Adipocyte (in vitro differentiated cells): ENCODE measurements at regions not wholly inside any gene's neighbourhood (a gene's known extent, or its start where the extent isn't known, plus 50 kb on each side); places are given as distances from the start of the nearest gene placed in this dataset.

ENCODE experiments used
- DNase-seq: peaks from one replicate; pipeline ENCODE4 v3.0.0-alpha.2; 2015; ENCODE audit warnings: low read depth
- H3K27me3 ChIP-seq: replicated peaks from 2 replicates; pipeline ENCODE4 v1.7.0; 2013; ENCODE audit warnings: mild to moderate bottlenecking, low read length, moderate library complexity; ENCODE audit not compliant: control insufficient read depth, insufficient read depth
- H3K36me3 ChIP-seq: 2 replicates; pipeline ENCODE4 v1.7.0; 2013; ENCODE audit warnings: low read length, mild to moderate bottlenecking, moderate library complexity; ENCODE audit not compliant: control insufficient read depth, insufficient read depth, severe bottlenecking
- H3K4me1 ChIP-seq: 2 replicates; pipeline ENCODE4 v1.7.0; 2013; ENCODE audit warnings: mild to moderate bottlenecking, low read length, moderate library complexity; ENCODE audit not compliant: control insufficient read depth, insufficient read depth
- H3K4me3 ChIP-seq: 2 replicates; pipeline ENCODE4 v1.7.0; 2013; ENCODE audit warnings: mild to moderate bottlenecking, low read length, moderate library complexity
- H3K9ac ChIP-seq: 2 replicates; pipeline ENCODE4 v1.7.0; 2013; ENCODE audit warnings: mild to moderate bottlenecking, low read length, moderate library complexity
- H3K9me3 ChIP-seq: 2 replicates; pipeline ENCODE4 v1.7.0; 2013; ENCODE audit warnings: mild to moderate bottlenecking, low read length, moderate library complexity; ENCODE audit not compliant: control insufficient read depth

DNA sequence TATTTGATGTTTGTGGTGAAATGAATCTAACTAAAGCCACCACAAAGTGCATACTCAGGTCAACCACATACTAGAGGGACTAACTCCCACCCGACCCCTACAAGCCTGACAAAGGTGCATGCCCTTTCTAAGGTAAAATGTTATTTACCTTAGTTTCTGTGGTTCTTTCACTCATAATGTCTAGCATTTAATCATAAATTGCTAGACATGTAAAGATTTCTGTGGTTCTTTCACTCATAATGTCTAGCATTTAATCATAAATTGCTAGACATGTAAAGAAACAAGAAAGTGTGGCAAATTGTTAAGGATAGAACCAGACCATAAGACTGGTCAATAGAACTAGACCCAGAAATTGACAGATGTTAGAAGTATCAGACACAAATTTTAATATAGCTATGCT is 193.0 kb upstream of the PBX1 start:
- no peaks in the 10 kb centered on the region for H3K36me3 ChIP-seq
- no peak overlapping the region for H3K4me3 ChIP-seq
- no peak for DNase-seq
- H3K9ac ChIP-seq = no peak overlapping the region
- H3K27me3 ChIP-seq = no peaks in the 10 kb centered on the region
- H3K4me1 ChIP-seq = no peaks in the 10 kb centered on the region
- peaks cover 34% of the 10 kb centered on the region for H3K9me3 ChIP-seq

DNA sequence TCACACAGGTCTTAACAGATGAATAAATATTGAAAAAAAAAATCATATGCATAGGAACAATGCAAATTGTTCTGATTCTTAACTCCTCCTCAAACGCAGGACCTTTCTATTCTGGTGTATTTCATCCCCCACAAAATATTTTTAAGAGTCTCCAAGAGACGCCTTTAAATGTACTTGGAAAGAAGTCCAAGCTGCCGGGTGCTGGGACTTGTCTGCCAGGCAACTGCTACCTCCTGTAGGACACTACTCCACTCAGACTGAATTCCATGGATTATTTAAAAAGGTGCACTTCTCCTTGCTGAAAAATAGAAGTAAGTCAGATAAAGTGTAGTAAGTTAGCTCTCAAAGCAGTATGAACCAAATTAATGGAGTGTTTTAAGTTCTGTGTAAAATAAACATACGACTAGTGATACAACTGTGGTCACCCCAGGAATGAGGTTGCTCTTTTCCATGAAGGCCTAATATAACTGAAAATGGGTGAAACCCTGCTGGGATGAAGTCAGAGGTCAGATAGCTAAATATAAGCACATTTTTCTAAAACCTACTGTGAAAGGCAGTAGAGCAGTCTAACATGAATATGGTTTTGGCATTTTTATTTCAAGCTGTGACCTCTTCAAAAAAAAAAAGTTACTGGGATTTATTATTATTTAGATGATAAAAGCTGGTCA is 189.2 kb upstream of the PBX1 start:
- no peak for DNase-seq
- no peak overlapping the region for H3K9ac ChIP-seq
- H3K36me3 ChIP-seq = no peaks in the 10 kb centered on the region
- no peak overlapping the region for H3K4me3 ChIP-seq
- no peaks in the 10 kb centered on the region for H3K4me1 ChIP-seq
- peaks cover 64% of the 10 kb centered on the region for H3K9me3 ChIP-seq
- no peaks in the 10 kb centered on the region for H3K27me3 ChIP-seq

DNA sequence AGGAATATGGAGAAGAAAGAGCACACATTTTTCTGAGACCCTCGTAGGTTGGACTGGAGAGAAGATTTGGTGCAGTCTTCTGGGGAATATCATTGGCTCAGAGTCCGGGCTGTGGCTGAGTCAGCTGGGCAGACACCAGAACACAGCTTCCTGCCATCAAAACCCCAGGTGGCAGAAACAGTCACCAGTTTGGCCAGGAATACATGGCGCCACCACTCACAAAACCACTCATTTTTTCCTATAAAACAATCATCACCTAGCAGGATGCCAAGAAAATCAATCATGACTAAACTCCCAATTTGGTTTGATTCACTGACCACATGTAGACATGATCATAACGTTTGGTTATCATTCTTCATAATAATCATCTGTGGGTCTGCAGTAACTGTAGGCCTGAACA is 178.1 kb upstream of the PBX1 start:
- Histone ChIP-seq H3K4me1 (peaks cover 15% of the 10 kb centered on the region), H3K27me3 (no peaks in the 10 kb centered on the region), H3K4me3 (no peak overlapping the region), H3K9me3 (no peaks in the 10 kb centered on the region), H3K9ac (no peak overlapping the region), H3K36me3 (no peaks in the 10 kb centered on the region)
- DNase-seq = no peak

DNA sequence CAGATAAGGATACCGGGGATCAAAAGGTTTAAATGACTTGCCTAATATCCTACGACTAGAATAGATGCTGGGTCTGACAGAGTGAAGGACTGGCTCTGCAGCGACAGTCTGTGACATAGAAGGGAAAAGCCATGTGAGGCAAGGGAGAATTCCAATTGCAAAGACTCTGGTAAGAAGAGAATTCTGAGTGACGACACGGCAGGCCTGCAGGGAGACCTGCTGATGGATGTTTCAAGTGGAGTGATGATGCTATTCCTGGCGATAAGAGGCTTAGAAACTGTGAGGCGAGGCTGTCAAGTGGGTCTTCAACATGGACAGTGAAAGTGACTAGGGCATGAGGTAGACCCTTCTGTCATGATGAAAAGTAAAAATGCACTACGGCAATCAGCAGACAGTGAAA is 176.6 kb upstream of the PBX1 start:
- Histone ChIP-seq H3K4me3 (no peak overlapping the region), H3K9me3 (no peaks in the 10 kb centered on the region), H3K4me1 (peaks cover 15% of the 10 kb centered on the region), H3K9ac (no peak overlapping the region), H3K27me3 (no peaks in the 10 kb centered on the region), H3K36me3 (no peaks in the 10 kb centered on the region)
- DNase-seq = no peak

DNA sequence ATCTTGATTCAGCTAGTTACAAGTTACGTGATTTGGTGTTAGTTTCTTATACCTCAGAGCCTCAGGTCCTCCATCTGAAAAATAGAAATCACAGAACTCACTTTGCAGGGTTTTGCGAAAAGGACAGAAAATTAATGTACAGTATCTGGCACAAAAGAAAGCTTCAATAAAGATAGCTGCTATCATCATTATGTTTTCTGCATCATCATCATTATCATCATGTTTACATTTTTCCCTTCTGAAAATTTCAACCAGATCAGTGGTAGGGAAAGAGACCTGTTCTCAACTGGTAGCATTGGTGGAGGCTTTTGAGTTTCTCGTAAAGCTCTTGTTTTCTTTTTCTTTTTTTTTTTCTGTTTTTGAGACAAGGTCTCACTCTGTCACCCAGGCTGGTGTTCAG is 174.7 kb upstream of the PBX1 start:
- Histone ChIP-seq H3K9me3 (no peaks in the 10 kb centered on the region), H3K36me3 (no peaks in the 10 kb centered on the region), H3K4me1 (peaks cover 15% of the 10 kb centered on the region), H3K4me3 (no peak overlapping the region), H3K9ac (no peak overlapping the region), H3K27me3 (no peaks in the 10 kb centered on the region)
- DNase-seq = no peak

DNA sequence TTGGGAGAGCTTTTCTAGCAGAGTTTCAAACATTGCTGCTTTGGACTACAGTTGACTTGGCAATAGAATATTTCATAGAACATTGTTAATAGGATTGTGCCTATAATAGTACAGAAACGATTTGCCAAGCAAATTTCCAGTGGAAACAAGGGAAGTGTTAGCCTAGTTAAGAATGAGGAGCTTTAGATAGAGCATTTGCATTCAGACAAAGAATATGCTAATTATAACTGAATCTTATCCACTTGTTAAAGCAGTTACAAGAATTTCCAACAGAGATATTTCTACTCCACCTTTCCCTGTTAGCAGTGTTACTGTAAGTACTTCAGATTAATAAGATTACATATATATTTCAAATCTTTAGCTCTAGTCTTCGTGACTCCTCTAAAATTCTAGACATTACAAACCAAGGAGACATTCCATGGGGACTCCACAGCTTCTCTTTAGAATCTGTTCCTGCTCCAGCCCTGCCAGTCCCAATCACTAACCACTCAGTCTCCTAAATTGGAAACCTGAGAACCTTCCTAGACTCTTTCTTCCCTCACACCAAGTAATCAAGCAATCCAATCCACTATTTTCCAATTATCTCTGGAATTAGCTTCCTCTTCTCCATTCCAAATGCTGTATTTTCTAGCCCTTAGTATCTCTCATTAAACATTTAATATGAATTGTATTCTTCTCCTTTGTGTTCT is 141.8 kb upstream of the PBX1 start:
- Histone ChIP-seq H3K9ac (no peak overlapping the region), H3K9me3 (no peaks in the 10 kb centered on the region), H3K4me3 (no peak overlapping the region), H3K4me1 (no peaks in the 10 kb centered on the region), H3K36me3 (no peaks in the 10 kb centered on the region), H3K27me3 (no peaks in the 10 kb centered on the region)
- no peak for DNase-seq

DNA sequence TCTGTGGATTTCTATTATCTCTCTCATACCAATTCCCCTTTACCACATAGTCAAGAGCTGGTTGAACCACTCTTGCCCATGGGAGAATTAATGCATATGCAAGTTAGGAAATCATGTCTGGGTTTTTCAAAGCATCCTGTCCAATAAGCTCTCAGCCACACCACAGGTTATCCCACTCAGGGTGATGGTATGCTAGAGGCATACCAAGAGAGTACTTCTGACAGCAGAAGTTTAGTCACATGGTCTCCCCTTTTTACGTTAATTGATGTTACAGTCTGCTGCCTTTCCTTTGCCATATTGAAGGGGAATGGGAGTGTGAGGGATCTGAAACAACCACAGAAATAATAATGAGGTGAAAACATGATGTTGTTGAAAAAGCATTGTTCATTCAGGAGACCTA is 135.8 kb upstream of the PBX1 start:
- Histone ChIP-seq H3K36me3 (no peaks in the 10 kb centered on the region), H3K4me3 (no peak overlapping the region), H3K4me1 (no peaks in the 10 kb centered on the region), H3K9ac (no peak overlapping the region), H3K27me3 (no peaks in the 10 kb centered on the region), H3K9me3 (no peaks in the 10 kb centered on the region)
- no peak for DNase-seq

DNA sequence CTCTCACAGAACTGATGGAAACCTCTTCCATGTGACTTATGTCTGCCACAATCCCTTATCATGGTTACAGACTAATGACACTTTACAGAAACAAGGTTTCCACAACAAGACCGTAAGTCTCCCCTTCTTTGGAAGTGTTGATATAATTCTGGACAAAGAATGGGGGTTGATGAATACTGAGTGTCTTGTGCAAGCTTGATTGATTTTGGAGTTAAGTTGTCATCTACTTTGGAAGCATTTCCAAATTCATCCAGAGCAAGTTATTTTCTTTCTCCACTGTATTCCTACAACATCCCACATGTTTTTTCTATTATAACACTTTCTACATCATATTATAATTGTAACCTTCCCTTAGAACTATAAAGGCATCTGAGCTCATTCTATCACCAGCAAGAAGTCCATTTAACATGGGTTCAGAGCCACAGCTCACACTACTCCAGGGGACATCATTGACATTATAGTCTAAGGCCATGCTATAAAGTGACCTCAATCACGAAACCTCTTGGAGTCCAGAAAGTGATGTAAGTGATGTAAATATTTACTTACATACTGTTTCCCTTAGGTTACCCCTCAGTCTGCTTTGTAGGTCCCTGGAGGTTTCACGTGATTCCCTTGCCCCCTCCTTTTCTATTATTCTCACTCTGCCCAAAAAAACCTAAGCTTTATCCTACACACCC is 125.7 kb upstream of the PBX1 start:
- Histone ChIP-seq H3K9me3 (peaks cover 4% of the 10 kb centered on the region), H3K4me3 (no peak overlapping the region), H3K9ac (no peak overlapping the region), H3K27me3 (peaks cover 2% of the 10 kb centered on the region), H3K36me3 (no peaks in the 10 kb centered on the region), H3K4me1 (peaks cover 4% of the 10 kb centered on the region)
- no peak for DNase-seq

DNA sequence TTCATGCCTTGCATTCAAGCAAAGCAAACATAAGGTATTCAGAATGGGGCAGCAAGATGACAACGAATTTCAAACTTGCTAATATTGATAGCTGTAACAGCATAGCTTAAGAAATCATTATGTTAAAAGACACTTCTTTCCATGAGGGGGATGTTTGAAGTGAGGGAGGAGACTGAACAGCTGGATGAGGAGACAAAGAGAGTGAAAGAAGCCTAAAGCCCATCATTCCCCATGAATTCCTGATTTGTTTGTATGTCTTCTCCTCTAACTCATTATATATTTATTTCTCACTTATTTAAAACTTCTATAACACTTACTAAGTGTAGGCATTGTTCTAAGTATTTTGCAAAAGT is 125.2 kb upstream of the PBX1 start:
- peaks cover 4% of the 10 kb centered on the region for H3K9me3 ChIP-seq
- DNase-seq = no peak
- no peak overlapping the region for H3K9ac ChIP-seq

DNA sequence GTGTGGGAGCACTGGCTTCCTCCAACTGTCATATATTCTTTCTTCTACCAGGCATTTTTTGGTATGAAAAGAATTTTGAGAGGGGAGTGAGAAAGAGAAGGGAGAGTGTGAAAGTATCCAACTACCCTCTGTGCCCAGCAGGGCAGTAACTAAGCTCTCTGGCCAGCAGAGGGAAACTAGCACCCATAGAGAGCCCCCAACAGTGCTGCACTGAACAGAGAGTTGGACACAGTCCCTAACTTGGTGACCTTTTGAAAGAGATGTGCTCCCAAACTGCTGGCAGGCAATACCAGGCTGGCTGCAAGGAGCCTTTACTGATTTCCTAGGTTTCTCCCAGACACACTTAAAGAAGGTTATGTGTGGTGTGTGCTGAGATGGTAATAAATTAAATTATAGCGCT is 118.8 kb upstream of the PBX1 start:
- peak overlapping the region; percentile 8 for H3K4me3 ChIP-seq
- no peak overlapping the region for H3K9ac ChIP-seq
- peaks cover 47% of the 10 kb centered on the region for H3K4me1 ChIP-seq
- DNase-seq = peak; percentile 67
- no peaks in the 10 kb centered on the region for H3K9me3 ChIP-seq
- H3K36me3 ChIP-seq = no peaks in the 10 kb centered on the region
- no peaks in the 10 kb centered on the region for H3K27me3 ChIP-seq

More for the DNA sequence above, 125.2 kb upstream of the PBX1 start:
- Histone ChIP-seq H3K27me3 (no peaks in the 10 kb centered on the region), H3K4me3 (no peak overlapping the region), H3K36me3 (no peaks in the 10 kb centered on the region), H3K4me1 (peaks cover 4% of the 10 kb centered on the region)

DNA sequence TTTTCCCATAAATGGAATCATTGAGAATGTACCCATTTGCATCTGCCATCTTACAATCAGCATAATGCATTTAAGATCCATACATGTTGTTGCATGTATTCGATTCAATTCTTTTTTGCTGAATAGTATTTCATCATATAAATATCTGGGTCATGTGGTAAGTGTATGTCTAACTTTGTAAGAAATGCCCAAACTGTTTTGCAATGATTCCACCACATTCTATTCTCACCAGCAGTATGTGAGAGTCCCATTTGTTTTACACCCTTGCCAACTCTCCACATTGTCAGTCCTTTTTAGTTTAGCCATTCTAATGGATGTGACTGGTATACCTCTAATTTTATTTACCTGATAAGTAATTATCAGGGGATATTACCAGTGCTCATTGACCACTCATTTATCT is 115.8 kb upstream of the PBX1 start:
- no peaks in the 10 kb centered on the region for H3K36me3 ChIP-seq
- no peaks in the 10 kb centered on the region for H3K27me3 ChIP-seq
- peak; percentile 69 for DNase-seq
- peak overlapping the region; percentile 32 for H3K9ac ChIP-seq
- peak overlapping the region; percentile 35 for H3K4me3 ChIP-seq
- no peaks in the 10 kb centered on the region for H3K9me3 ChIP-seq
- H3K4me1 ChIP-seq = peaks cover 44% of the 10 kb centered on the region
